T47D (cell line): ENCODE measurements at regions not wholly inside any gene's neighbourhood (a gene's known extent, or its start where the extent isn't known, plus 50 kb on each side); places are given as distances from the start of the nearest gene placed in this dataset.
A peak's percentile ranks its signal among the peaks of the same experiment; 100 is the strongest.
"Not testable (repeated sequence)": the region's sequence is repeated elsewhere in the genome, so short reads cannot be mapped to it uniquely, and the experiment has no call there.

Experiments used
- DNase-seq, 2 experiments: peaks; one replicate each; pipeline versions ENCODE4 v3.0.0 to v3.0.0-alpha.2; 2011 to 2012; ENCODE audit warnings: low read depth in 1 of 2, low spot score in 1 of 2
- JUND ChIP-seq: IDR thresholded peaks from 2 replicates; pipeline ENCODE4 v1.6.1; 2012; ENCODE audit warnings: low read depth
- in situ Hi-C: cut with HindIII; loops from 2 replicates; pipeline ENCODE4 v1.10.0; 2016; ENCODE audit warnings: low sequenced_read_pairs, low pct_unique_long_range_greater_than_20kb

DNA sequence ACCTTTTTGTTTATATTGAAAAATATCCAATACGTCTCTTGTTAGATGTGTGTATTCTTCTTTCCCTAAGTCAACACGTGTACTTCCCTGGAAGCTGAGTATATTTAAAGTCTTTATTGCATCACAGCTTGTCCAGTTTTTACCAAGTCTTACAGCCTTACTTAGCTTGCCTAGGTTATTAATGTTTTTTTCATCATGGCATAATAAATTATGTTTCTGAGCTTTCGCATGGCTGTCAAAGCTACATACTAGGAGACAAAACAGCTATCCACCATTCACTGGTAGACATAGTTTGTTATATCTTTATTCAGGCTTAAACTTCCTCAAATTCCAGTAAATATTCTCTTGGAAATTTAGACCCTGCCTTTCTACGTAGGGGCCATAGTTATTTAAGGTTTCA lies 224.2 kb downstream of the BCHE start:
- DNase-seq = no peak
- in situ Hi-C loops = no loop called here
- TF ChIP-seq JUND = no peak

GRCh38 chr3:165607221-165607620 lies 230.0 kb downstream of the BCHE start:
- DNase-seq = no peak
- TF ChIP-seq JUND = no peak
- in situ Hi-C loops = no loop called here

GRCh38 chr3:165603196-165603595 lies 234.0 kb downstream of the BCHE start:
- in situ Hi-C loops = no loop called here
- no peak for DNase-seq
- no peak for TF ChIP-seq JUND

DNA sequence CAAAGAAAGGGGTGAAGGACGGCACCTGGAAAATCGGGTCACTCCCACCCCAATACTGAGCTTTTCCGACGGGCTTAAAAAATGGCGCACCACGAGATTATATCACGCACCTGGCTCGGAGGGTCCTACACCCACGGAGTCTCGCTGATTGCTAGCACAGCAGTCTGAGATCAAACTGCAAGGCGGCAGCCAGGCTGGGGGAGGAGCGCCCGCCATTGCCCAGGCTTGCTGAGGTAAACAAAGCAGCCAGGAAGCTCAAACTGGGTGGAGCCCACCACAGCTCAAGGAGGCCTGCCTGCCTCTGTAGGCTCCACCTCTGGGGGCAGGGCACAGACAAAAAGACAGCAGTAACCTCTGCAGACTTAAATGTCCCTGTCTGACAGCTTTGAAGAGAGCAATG lies 264.7 kb downstream of the BCHE start:
- in situ Hi-C loops, DNase-seq: not testable (repeated sequence)

DNA sequence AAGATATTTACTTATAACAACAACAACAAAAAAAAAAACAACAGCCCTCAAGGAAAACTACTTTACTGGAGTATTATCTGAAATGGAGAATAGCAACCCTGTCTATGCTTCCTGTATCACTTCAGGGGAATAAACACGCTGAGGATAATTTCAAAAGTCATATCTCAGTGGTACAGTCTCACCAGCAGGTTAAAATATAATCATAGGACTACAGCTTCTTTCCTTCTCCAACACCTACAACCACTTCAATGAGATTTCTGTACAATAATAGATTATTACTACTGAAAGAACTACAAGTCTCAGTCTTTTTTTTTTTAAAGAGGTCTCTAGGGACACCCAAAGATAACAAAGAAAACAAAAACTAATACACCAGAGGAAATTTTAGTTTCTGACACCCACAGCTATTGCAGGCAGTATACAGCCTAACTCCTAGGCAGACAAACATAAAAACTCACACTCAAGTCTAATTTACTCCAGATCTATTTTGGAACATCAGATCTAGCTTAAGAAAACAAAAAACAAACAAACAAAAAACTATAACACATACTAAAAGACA lies 268.2 kb downstream of the BCHE start:
- TF ChIP-seq JUND = no peak
- in situ Hi-C loops = no loop called here
- DNase-seq = no peak

GRCh38 chr3:165555785-165556184 lies 281.4 kb downstream of the BCHE start:
- DNase-seq = no peak
- in situ Hi-C loops = no loop called here
- no peak for TF ChIP-seq JUND

- in situ Hi-C loops = no loop called here
- TF ChIP-seq JUND = no peak
- DNase-seq = no peak
Observed at GRCh38 chr3:165553371-165553770, 283.9 kb downstream of the BCHE start.

DNA sequence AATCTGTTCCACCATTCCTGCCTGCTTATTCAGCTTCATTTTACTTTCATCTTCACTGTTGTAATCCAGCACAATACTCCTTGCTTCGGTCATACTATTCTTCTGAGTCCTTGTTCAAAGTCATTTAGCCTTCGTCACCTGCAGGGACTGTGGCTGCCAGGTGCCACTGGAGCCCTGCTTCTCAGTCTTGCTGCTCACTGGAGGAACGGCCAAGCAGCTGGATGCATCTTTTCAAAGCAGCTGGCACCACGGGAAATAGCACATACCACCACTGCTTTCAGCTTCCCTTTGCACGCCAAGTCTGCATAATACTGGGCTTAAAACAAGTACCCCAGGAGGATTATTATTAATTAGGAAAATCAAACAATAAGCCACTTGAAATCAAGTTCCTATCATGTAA lies 287.6 kb downstream of the BCHE start:
- in situ Hi-C loops = no loop called here
- DNase-seq = no peak
- no peak for TF ChIP-seq JUND

GRCh38 chr3:165549037-165549436 lies 288.2 kb downstream of the BCHE start:
- in situ Hi-C loops = no loop called here
- TF ChIP-seq JUND = no peak
- no peak for DNase-seq

- TF ChIP-seq JUND = peak; percentile 58
- in situ Hi-C loops = no loop called here
- peak; percentile 16 to 88 for DNase-seq
Observed at GRCh38 chr3:165545059-165545458, 292.2 kb downstream of the BCHE start.

DNA sequence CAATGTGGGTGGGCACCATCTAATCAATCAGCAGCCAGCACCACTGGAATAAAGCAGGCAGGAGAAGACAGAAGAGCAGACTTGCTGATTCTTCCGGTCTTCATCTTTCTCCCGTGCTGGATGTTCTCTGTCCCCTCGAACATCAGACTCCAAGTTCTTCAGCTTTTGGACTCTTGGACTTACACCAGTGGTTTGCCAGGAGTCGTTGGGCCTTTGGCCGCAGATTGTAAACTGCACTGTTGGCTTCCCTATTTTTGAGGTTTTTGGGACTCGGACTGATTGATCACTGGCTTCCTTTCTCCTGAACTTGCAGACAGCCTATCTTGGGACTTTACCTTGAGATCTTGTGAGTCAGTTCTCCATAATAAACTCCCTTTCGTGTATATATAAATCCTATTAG lies 292.8 kb downstream of the BCHE start:
- no peak for TF ChIP-seq JUND
- in situ Hi-C loops = no loop called here
- no peak for DNase-seq

DNA sequence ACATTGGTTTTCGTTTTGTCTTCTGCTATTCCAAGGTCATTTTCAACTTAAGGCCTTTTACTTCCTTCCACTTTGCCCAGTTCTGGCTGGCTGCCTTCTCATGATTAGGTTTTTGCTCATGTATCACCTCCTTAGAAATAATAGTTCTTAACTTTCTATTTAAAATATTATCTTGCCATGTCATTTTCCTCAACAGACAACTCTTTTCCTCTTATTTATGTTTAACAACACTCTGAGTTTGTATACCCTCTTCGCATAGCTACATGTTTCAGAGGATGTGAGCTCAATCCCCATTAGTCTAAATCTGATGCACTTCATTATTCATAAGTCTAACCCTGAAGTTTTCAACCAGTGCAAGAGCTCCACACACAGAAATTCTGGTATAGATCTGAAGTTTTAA lies 299.1 kb downstream of the BCHE start:
- in situ Hi-C loops = no loop called here
- no peak for TF ChIP-seq JUND
- DNase-seq = no peak

GRCh38 chr3:165532851-165533250 lies 304.4 kb downstream of the BCHE start:
- peak in 1 of 2 experiments; percentile 25 for DNase-seq
- in situ Hi-C loops = no loop called here
- no peak for TF ChIP-seq JUND

- no peak for TF ChIP-seq JUND
Observed at GRCh38 chr3:165529451-165529850, 307.8 kb downstream of the BCHE start.

GRCh38 chr3:165526367-165526766 lies 310.9 kb downstream of the BCHE start:
- in situ Hi-C loops = no loop called here
- no peak for TF ChIP-seq JUND

More at GRCh38 chr3:165529451-165529850, 307.8 kb downstream of the BCHE start:
- in situ Hi-C loops = no loop called here
- DNase-seq = no peak

More at GRCh38 chr3:165526367-165526766, 310.9 kb downstream of the BCHE start:
- DNase-seq = no peak
